ENCODE measurements at regions not wholly inside any gene's neighbourhood (a gene's known extent, or its start where the extent isn't known, plus 50 kb on each side); places are given as distances from the start of the nearest gene placed in this dataset.
"Not testable (repeated sequence)": the region's sequence is repeated elsewhere in the genome, so short reads cannot be mapped to it uniquely, and the experiment has no call there.

DNA sequence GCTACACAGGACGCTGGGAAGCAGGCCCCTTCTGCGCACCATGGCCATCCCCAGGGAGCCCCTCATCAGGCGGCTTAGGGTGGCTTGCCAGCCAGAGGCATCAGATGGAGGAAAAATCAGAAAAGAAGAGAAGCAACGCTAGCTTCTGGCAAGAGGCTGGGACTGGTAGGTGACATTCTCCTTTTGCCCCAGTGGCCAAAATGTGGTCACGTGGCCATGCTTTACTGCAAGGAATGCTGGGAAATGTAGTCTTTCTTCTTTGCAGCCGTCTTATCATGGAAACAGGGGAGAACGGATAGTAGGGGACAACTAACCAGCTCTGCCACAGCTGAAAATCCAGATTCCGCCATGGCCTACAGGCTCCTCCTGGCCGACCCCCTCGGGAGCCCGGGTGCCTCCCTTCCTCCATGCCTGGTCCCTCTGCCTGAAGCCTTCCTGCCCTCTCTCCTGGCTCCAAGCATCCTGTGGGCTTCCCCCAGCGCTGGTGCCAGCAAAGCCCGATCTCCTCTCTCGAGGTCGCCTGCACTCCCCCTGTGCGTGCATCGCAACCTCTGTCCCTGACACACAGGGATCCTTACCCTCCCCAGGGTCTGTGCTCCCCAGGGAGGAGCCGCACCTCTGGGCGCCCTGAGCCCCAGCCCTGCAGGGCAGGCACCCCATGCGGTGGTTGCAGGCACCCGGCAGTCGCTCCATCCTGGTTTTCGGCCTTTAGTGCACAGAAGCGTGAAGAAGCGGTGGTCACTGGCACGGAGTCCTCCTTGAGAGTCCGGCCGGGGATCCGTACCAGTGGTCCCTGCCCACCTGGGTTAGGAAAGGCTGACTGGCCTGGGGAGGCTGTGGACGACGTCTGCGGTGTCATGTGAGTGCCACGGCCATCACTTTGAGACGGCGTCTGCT lies 307.7 kb downstream of the TP53TG3F start:
- not testable (repeated sequence) for H3K4me3 ChIP-seq (replicated peaks; ENCODE audit: insufficient read depth, low read length); H3K27ac ChIP-seq (replicated peaks); DNase-seq (ENCODE audit: low read depth in 1 of 2, low spot score in 1 of 2); H3K27me3 ChIP-seq (ENCODE audit: insufficient read depth, poor library complexity, severe bottlenecking)

DNA sequence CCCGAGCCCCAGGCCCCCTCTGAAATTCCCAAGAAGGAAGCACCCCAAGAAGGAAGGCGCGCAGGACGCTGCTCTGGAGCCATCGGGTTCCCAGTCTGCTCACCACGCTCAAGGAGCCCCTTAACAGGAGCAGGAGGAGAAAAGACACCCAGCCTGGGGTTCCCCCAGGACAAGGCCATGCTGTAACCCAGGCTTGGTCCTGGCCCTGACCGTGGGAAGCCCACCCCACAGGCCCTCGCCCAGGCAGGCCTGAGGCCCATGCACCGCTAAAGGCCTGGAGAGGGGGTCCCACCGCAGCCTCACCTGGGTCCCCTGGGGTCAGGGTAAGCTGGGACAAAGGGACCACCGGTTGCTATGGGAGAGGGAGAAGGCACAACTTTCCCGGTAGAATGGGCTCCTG lies 309.3 kb downstream of the TP53TG3F start:
- H3K27me3 ChIP-seq (ENCODE audit: insufficient read depth, poor library complexity, severe bottlenecking); H3K27ac ChIP-seq (replicated peaks); DNase-seq (ENCODE audit: low read depth in 1 of 2, low spot score in 1 of 2); H3K4me3 ChIP-seq (replicated peaks; ENCODE audit: insufficient read depth, low read length): not testable (repeated sequence)

DNA sequence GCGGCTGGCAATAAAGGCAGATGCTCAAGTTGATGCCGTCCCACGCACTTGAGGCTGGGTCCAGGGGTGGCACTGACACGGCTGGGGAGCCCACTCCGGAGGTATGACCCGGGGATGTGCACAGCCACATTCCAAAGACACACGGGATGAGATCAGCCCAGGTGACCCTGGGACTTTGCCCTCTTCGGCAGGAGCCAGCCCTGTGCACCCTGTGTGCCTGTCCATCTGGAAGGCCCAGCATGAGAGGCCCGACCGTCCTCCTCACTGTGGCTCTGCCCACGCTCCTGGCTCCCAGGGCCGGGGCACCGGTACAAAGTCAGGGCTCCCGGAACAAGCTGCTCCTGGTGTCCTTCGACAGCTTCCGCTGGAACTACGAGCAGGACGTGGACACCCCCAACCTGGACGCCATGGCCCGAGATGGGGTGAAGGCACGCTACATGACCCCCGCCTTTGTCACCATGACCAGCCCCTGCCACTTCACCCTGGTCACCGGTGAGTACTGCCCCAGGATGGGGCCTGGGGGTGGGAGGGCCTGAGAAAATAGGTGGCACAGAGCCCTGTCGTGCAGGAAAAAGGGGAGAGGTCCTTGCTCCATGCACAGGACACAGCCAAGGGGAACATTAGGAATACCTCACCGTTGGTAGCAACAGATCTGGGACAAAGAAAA lies 309.9 kb downstream of the TP53TG3F start:
- not testable (repeated sequence) for H3K27ac ChIP-seq (replicated peaks); H3K27me3 ChIP-seq (ENCODE audit: insufficient read depth, poor library complexity, severe bottlenecking); DNase-seq (ENCODE audit: low read depth in 1 of 2, low spot score in 1 of 2); H3K4me3 ChIP-seq (replicated peaks; ENCODE audit: insufficient read depth, low read length)

DNA sequence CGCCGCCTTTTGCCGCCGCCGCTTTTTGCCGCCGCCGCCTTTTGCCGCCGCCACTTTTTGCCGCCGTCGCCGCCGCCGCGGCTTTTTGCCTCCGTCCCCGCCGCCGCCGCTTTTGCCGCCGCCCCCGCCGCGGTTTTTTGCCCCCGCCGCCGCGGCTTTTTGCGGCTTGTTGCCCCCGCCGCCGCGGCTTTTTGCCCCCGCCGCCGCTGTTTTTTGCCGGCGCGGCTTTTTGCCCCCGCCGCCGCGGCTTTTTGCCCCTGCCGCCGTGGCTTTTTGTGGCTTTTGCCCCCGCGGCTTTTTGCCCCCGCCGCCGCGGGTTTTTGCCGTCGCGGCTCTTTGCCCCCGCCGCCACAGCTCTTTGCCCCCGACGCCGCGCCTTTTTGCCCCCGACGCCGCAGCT lies 311.1 kb downstream of the TP53TG3F start:
- not testable (repeated sequence) for H3K27ac ChIP-seq (replicated peaks); DNase-seq (ENCODE audit: low read depth in 1 of 2, low spot score in 1 of 2); H3K4me3 ChIP-seq (replicated peaks; ENCODE audit: insufficient read depth, low read length); H3K27me3 ChIP-seq (ENCODE audit: insufficient read depth, poor library complexity, severe bottlenecking)

DNA sequence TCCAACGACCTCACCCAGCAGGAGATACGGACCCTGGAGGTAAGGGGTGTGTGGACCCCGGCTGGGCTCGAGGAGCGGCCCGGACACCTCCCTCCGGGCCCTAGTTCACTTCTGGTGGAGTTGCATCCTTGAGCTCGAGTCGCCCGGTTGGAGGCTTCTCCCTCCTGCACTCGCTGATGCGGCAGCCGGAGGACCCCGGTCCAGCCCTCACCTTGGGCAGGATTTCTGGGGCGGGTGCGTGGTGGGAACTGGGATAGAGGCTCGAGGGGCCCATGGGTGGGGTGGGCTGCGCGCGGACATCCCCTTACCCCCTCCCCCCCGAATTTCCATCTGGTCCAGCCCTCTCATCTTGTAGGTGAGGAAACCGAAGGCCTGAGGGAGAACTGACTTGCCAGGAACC lies 311.8 kb downstream of the TP53TG3F start:
- DNase-seq (ENCODE audit: low read depth in 1 of 2, low spot score in 1 of 2); H3K4me3 ChIP-seq (replicated peaks; ENCODE audit: insufficient read depth, low read length); H3K27ac ChIP-seq (replicated peaks); H3K27me3 ChIP-seq (ENCODE audit: insufficient read depth, poor library complexity, severe bottlenecking): not testable (repeated sequence)

DNA sequence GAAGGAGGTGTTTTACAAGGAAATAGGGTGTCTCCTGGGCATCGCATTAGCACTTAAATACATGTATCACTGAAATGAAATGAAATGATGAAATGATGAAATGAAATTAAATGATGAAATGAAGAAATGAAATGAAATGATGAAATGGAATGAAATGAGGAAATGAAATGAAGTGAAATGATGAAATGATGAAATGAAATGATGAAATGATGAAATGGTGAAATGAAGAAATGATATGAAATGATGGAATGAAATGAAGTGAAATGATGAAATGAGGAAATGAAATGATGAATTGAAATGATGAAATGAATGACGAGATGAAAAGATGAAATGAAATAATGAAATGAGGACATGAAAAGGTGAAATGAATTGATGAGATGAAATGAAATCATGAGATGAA lies 314.6 kb downstream of the TP53TG3F start:
- not testable (repeated sequence) for H3K27ac ChIP-seq (replicated peaks); DNase-seq (ENCODE audit: low read depth in 1 of 2, low spot score in 1 of 2); H3K27me3 ChIP-seq (ENCODE audit: insufficient read depth, poor library complexity, severe bottlenecking); H3K4me3 ChIP-seq (replicated peaks; ENCODE audit: insufficient read depth, low read length)

DNA sequence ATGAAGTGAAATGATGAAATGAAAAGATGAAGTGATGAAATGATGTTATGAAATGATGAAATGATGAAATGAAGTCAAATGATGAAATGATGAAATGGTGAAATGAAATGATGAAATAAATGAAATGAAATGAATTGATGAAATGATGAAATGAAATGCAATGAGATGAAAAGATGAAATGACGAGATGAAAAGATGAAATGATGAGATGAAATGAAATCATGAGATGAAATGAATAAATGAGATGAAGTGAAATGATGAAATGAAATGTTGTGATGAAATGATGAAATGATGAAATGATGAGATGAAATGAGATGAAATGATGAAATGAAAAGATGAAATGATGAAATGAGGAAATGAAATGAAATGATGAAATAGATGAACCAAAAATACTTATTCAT lies 315.3 kb downstream of the TP53TG3F start:
- not testable (repeated sequence) for H3K27ac ChIP-seq (replicated peaks); H3K27me3 ChIP-seq (ENCODE audit: insufficient read depth, poor library complexity, severe bottlenecking); DNase-seq (ENCODE audit: low read depth in 1 of 2, low spot score in 1 of 2); H3K4me3 ChIP-seq (replicated peaks; ENCODE audit: insufficient read depth, low read length)

DNA sequence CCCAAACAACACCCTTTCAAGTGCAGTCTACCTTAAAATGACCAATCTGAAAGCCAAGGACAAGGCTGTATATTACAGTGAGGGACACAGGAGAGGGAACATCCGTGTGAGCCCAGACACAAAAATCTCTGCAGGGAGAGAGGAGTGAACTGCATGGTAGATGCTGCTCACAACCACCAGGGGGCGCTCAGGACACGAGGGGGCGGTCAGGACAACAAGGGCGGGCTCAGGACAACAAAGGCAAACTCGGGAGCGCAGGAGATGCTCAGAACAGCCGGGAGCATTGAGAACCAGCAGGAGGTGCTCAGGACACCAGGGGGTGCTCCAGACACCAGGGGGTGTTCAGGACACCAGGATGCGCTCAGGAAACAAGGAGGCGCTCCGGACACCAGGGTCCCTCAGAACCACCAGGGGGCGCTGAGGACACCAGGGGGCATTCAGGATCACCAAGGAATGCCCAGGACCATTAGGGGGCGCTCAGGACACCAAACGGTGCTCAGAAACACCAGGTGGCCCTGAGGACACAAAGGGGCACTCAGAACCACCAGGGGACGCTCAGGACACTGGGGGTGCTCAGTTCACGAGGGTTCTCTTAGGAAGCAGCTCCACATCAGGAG lies 357.0 kb downstream of the TP53TG3F start:
- H3K27me3 ChIP-seq (ENCODE audit: insufficient read depth, poor library complexity, severe bottlenecking); DNase-seq (ENCODE audit: low read depth in 1 of 2, low spot score in 1 of 2); H3K4me3 ChIP-seq (replicated peaks; ENCODE audit: insufficient read depth, low read length); H3K27ac ChIP-seq (replicated peaks): not testable (repeated sequence)

DNA sequence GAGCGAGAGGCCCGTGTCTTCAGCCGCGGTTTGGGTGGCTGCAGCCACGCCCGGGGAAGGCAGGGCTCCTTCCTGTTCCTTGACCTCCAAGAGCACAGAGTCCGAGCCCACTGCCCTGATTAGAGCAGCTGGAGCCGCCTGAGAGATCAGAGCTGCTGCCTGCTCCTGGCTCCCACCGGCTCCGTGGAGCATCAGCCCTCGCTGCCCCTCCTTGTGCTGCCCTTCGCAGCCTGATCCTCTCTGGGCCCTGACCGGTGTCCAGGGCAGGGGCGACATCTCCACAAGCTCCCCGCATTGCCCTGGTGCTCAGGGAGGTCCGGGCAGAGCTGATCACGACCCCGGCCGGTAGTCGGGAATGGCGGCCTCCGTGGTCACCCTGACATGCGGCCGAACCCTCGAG lies 365.3 kb downstream of the TP53TG3F start:
- H3K4me3 ChIP-seq (replicated peaks; ENCODE audit: insufficient read depth, low read length); H3K27ac ChIP-seq (replicated peaks); H3K27me3 ChIP-seq (ENCODE audit: insufficient read depth, poor library complexity, severe bottlenecking); DNase-seq (ENCODE audit: low read depth in 1 of 2, low spot score in 1 of 2): not testable (repeated sequence)

DNA sequence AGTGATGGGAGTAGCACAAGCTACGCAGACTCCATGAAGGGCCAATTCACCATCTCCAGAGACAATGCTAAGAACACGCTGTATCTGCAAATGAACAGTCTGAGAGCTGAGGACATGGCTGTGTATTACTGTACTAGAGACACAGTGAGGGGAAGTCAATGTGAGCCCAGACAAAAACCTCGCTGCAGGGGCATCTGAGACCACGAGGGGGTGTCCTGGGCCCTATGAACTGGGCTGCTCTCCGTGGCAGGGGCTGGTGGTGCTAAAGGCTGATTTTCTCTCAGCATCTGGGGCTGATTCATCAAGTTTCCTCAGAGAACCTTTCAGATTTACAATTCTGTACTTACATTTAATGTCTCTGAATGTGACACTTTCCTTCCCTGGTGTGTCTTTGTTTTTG lies 368.1 kb downstream of the TP53TG3F start:
- not testable (repeated sequence) for H3K27me3 ChIP-seq (ENCODE audit: insufficient read depth, poor library complexity, severe bottlenecking); DNase-seq (ENCODE audit: low read depth in 1 of 2, low spot score in 1 of 2); H3K4me3 ChIP-seq (replicated peaks; ENCODE audit: insufficient read depth, low read length); H3K27ac ChIP-seq (replicated peaks)

DNA sequence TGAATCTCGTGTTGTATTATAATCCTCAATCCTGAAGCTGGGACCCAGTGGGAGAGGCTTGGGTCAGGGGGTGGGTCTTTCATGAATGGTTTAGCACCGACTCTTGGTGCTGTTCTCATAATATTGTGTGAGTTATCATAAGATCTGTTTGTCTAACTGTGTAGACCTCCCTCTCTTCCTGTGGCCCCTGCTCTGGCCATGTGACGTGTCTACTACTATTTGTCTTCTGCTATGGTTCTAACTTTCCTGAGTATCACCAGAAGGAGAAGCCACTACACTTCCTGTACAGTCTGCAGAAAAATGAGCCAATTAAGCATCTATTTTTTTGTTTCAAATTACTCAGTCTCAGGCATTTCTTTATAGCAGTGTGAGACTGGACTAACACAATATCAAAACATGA lies 379.7 kb downstream of the TP53TG3F start:
- DNase-seq (ENCODE audit: low read depth in 1 of 2, low spot score in 1 of 2); H3K4me3 ChIP-seq (replicated peaks; ENCODE audit: insufficient read depth, low read length); H3K27ac ChIP-seq (replicated peaks); H3K27me3 ChIP-seq (ENCODE audit: insufficient read depth, poor library complexity, severe bottlenecking): not testable (repeated sequence)
